GM12892 (cell line): ENCODE measurements at regions not wholly inside any gene's neighbourhood (a gene's known extent, or its start where the extent isn't known, plus 50 kb on each side); places are given as distances from the start of the nearest gene placed in this dataset.

ENCODE experiments used
- POLR2A ChIP-seq: IDR thresholded peaks from 2 replicates; pipeline ENCODE4 v1.6.1; 2011; ENCODE audit warnings: low read depth, low read length, control low read depth
- POLR2AphosphoS5 ChIP-seq: IDR thresholded peaks from 2 replicates; pipeline ENCODE4 v1.6.1; 2011; ENCODE audit warnings: low read depth, low read length, control low read depth
- TAF1 ChIP-seq: IDR thresholded peaks from 2 replicates; pipeline ENCODE4 v1.6.1; 2011; ENCODE audit warnings: low read depth, mild to moderate bottlenecking, control low read depth, low read length, borderline replicate concordance

DNA sequence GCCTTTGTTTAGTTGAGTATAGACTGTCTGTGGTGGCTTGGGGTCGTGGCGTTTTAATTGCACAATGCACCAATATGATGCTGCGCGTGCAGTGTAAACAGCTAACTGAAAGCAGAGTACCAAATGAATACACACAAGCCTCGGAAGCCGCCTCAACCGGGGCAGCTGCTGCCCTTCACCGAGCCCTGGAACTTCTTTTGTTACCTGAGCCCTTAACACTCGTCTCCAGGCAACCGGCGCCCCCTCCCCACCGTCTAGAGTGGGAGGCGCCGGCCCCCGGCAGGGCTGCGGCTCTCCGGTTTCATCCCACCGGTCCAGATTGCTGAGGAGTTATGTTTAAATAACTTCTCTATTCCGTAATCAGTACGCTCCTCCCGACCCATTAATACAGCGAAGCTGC, 173.2 kb upstream of the TBL1X start:
- TF ChIP-seq POLR2AphosphoS5 (no peak), POLR2A (no peak), TAF1 (no peak)
